ENCODE measurements at regions not wholly inside any gene's neighbourhood (a gene's known extent, or its start where the extent isn't known, plus 50 kb on each side); places are given as distances from the start of the nearest gene placed in this dataset.

DNA sequence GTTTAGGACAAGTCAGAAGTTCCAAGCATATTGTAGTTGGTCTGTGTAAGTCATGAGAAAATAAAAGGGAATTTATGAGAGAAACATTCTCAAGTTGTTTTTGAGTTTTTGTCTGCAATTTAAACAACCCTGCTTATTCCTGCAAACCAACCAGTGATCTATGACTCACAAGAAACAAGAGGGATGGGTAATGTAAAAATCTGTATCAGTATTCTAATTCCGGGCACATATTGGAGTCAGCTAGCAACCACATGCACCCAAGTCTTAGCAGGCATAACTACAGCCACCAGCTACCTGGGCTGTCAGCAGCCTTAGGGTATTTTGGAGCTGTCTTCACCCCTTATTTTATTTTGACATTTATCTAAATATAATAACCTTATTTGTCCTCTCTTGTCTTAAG, 128.7 kb upstream of the APC start:
- DNase-seq (ENCODE audit: low read depth, low spot score): no peak
- POLR2A ChIA-PET: no interaction called here
- CTCF ChIA-PET: no interaction called here
- H3K4me3 ChIP-seq (ENCODE audit: low read depth, low read length): no peak overlapping the region
- TF ChIP-seq, protein P1, sequence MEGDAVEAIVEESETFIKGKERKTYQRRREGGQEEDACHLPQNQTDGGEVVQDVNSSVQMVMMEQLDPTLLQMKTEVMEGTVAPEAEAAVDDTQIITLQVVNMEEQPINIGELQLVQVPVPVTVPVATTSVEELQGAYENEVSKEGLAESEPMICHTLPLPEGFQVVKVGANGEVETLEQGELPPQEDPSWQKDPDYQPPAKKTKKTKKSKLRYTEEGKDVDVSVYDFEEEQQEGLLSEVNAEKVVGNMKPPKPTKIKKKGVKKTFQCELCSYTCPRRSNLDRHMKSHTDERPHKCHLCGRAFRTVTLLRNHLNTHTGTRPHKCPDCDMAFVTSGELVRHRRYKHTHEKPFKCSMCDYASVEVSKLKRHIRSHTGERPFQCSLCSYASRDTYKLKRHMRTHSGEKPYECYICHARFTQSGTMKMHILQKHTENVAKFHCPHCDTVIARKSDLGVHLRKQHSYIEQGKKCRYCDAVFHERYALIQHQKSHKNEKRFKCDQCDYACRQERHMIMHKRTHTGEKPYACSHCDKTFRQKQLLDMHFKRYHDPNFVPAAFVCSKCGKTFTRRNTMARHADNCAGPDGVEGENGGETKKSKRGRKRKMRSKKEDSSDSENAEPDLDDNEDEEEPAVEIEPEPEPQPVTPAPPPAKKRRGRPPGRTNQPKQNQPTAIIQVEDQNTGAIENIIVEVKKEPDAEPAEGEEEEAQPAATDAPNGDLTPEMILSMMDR (IDR thresholded peaks at IDR 0.05; ENCODE audit: insufficient read depth, low read length, missing control alignments): no peak

DNA sequence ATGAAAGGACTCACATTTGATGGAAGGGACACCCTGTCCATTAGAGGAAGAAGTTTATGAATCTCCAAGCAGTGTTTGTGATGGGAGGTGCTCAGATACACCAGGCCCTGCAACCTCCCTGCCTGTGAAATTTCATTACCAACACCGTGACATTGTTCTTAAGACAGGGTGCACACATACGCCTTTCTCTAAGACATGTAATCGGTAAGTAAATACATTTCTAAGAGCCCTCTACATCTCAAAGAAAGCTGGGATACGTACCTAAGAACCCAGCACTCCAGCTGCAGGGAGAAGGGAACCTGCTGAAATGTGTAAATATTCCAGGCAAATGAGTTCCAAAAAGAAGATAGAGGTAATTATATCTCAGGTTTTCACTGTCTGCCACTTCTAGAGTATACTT, 125.0 kb upstream of the APC start:
- TF ChIP-seq, protein P1 (IDR thresholded peaks at IDR 0.05; ENCODE audit: insufficient read depth, low read length, missing control alignments): no peak
- H3K4me3 ChIP-seq (ENCODE audit: low read depth, low read length): no peak overlapping the region
- CTCF ChIA-PET: no interaction called here
- no peak for DNase-seq (ENCODE audit: low read depth, low spot score)
- POLR2A ChIA-PET: no interaction called here

DNA sequence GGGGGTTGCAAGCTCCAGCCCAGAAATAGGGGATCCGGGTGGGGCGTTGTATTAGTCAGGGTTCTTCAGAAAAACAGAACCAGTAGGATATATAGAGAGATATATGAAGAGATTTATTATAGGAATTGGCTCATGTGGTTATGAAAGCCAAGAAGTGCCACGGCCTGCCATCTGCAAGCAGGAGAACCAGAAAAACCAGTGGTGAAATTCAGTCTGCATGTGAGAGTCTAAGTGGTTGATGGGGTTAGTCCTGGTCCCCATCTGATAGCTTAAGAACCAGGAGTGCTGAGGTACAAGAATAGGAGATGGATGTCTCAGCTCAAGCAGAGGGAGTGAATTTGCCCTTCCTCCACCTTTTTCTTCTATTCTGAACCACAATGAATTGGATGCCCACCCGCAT, 123.4 kb upstream of the APC start:
- TF ChIP-seq, protein P1 (IDR thresholded peaks at IDR 0.05; ENCODE audit: insufficient read depth, low read length, missing control alignments): no peak
- no peak overlapping the region for H3K4me3 ChIP-seq (ENCODE audit: low read depth, low read length)
- ChIA-PET POLR2A (no interaction called here), CTCF (no interaction called here)
- no peak for DNase-seq (ENCODE audit: low read depth, low spot score)

DNA sequence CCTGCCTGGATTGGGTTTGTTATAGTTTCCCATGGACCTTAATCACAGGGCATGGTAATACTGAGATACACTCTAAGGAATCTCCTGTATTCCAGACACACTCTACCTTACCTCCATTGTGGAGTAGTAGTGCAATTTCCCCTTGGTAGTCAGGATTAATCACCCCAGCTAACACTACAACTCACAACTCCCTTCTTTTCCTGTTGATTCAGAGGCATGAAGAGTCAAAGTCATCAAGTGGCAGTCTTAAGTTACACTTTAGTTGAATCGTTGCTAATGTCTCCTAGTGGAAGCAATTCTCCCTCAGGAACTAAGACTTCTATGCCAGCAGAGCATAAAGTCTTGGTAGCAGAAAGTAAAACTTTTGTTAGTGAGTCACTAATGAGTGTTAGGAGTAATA, 122.7 kb upstream of the APC start:
- H3K4me3 ChIP-seq (ENCODE audit: low read depth, low read length): no peak overlapping the region
- TF ChIP-seq, protein P1 (IDR thresholded peaks at IDR 0.05; ENCODE audit: insufficient read depth, low read length, missing control alignments): no peak
- DNase-seq (ENCODE audit: low read depth, low spot score): no peak
- CTCF ChIA-PET: no interaction called here
- POLR2A ChIA-PET: no interaction called here

DNA sequence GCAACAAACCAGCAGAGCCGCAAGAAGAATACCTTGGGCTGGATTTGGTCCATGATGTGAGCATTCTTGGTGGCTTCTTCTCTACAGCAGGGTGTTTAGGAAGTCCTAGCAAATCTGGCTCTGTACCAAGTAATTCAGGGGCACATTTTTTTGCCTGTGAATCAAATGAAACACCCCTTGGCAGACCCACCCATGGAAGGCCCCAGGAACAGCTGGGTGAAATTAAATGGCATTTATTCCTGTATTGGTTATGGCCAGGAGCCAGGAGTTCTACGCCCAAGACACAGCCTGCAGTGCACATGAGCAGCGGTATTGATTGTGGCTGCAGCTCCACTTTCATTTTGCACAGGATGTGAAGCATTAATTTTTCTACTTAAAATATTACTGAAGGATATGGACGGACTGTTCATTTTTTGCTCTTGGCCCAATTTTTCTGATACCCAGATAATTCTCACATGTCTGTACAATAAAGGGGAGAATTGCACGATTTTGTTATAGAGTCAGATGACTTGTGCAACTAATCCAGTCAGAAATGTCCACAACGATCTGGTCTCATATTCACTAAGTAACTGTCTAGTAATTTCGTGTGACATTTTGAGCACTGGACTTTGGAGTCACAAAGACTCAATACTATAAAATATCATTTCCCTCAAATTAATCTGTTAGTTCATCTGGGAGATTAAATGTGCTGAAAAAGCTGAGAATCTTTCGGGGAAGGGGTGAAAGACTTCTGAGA, 120.7 kb upstream of the APC start:
- CTCF ChIA-PET: interaction anchor here (1.1 kb wide), 1 partner anchor 140 kb away, joined by 4 read pairs; no protein-coding TSS in a partner anchor

DNA sequence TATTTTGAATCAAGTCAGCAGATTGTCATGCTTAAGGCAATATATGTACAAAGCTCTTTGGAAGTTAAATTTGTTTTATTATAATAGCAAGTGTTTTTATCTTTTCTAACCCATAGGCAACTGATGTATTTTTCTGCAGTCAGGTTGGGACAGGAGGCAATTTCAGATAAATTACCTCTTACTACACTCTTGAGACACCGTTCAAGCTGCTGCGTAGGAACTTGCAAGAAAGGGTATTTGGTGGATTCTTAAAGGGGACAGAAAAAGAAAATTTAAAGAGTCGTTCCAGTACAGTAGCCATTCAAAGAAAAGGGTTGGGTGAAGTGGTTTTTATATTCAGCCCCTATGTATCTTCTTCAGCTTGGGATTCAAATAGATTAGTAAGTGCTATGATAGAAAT, 112.4 kb upstream of the APC start:
- TF ChIP-seq, protein P1 (IDR thresholded peaks at IDR 0.05; ENCODE audit: insufficient read depth, low read length, missing control alignments): no peak
- POLR2A ChIA-PET: no interaction called here
- CTCF ChIA-PET: interaction anchor here (1.8 kb wide), 1 partner anchor 22 kb away, joined by 3 read pairs; no protein-coding TSS in a partner anchor
- no peak for DNase-seq (ENCODE audit: low read depth, low spot score)
- no peak overlapping the region for H3K4me3 ChIP-seq (ENCODE audit: low read depth, low read length)

More for the DNA sequence above, 120.7 kb upstream of the APC start:
- POLR2A ChIA-PET: no interaction called here
- TF ChIP-seq, protein P1 (IDR thresholded peaks at IDR 0.05; ENCODE audit: insufficient read depth, low read length, missing control alignments): no peak
- H3K4me3 ChIP-seq (ENCODE audit: low read depth, low read length): no peak overlapping the region; the same call in 1 of the 2 replicates
- no peak for DNase-seq (ENCODE audit: low read depth, low spot score)
